HepG2 (cell line): ENCODE measurements at regions not wholly inside any gene's neighbourhood (a gene's known extent, or its start where the extent isn't known, plus 50 kb on each side); places are given as distances from the start of the nearest gene placed in this dataset.

Experiments used
- ATF3 ChIP-seq: sonication (generic); formaldehyde crosslinking; IDR thresholded peaks from 2 replicates; pipeline ENCODE4 v1.4.0; 2020; ENCODE audit warnings: missing genetic modification reagents
- EP300 ChIP-seq, 3 experiments: sonication (generic) in 1 of 3; formaldehyde crosslinking in 1 of 3; IDR thresholded peaks; 2 replicates each; pipeline versions ENCODE4 v1.5.1 to v1.6.1; 2011 to 2020; ENCODE audit warnings: low read depth in 2 of 3, low read length in 2 of 3, borderline replicate concordance in 1 of 3, improper control_type of control experiment in 1 of 3, mild to moderate bottlenecking in 1 of 3, missing genetic modification reagents in 1 of 3, moderate library complexity in 1 of 3
- EZH2 ChIP-seq: conservative IDR thresholded peaks from 2 replicates; pipeline ENCODE4 v1.6.1; 2012; ENCODE audit warnings: mild to moderate bottlenecking, low read depth, low read length, moderate library complexity
- JUNB ChIP-seq: sonication (generic); formaldehyde crosslinking; IDR thresholded peaks from 2 replicates; pipeline ENCODE4 v1.8.0; 2022; ENCODE audit warnings: missing genetic modification reagents, mild to moderate bottlenecking, borderline replicate concordance
- MAFK ChIP-seq, 2 experiments: IDR thresholded peaks in 1 of 2; conservative IDR thresholded peaks in 1 of 2; 2 replicates each; pipeline ENCODE4 v1.6.1; 2011; ENCODE audit warnings: improper control_type of control experiment in 2 of 2, low read length in 2 of 2
- MTA3 ChIP-seq: sonication (generic); formaldehyde crosslinking; IDR thresholded peaks from 2 replicates; pipeline ENCODE4 v1.4.0; 2020; ENCODE audit warnings: missing genetic modification reagents
- MZF1 ChIP-seq: sonication (generic); formaldehyde crosslinking; IDR thresholded peaks from 2 replicates; pipeline ENCODE4 v1.8.1; 2023; ENCODE audit warnings: mild to moderate bottlenecking, missing genetic modification reagents, borderline replicate concordance
- SMYD3 ChIP-seq: sonication (generic); formaldehyde crosslinking; IDR thresholded peaks from 2 replicates; pipeline ENCODE4 v1.8.1; 2023; ENCODE audit warnings: mild to moderate bottlenecking, missing genetic modification reagents
- SRSF1 ChIP-seq: fragments of 200-400 bp; formaldehyde crosslinking; optimal IDR thresholded peaks from 2 replicates; pipeline ENCODE3; 2017; ENCODE audit warnings: mild to moderate bottlenecking, low read depth, low read length, moderate library complexity
- TBL1XR1 ChIP-seq: fragments of 150-350 bp; IDR thresholded peaks from 2 replicates; pipeline ENCODE4 v1.6.1; 2014; ENCODE audit warnings: borderline replicate concordance, low read length; ENCODE audit not compliant: partially characterized antibody
- TCF7L2 ChIP-seq: IDR thresholded peaks from 2 replicates; pipeline ENCODE4 v1.6.1; 2011; ENCODE audit warnings: mild to moderate bottlenecking, low read depth, low read length, moderate library complexity
- ZBTB20 ChIP-seq: sonication (generic); formaldehyde crosslinking; IDR thresholded peaks from 2 replicates; pipeline ENCODE4 v1.8.1; 2023; ENCODE audit warnings: missing genetic modification reagents, low read depth, mild to moderate bottlenecking, borderline replicate concordance
- TF ChIP-seq, protein P1 (sequence below): sonication (generic); formaldehyde crosslinking; IDR thresholded peaks from 2 replicates; pipeline ENCODE4 v1.5.1; 2020; ENCODE audit warnings: mild to moderate bottlenecking, missing genetic modification reagents
- TF ChIP-seq, protein P2 (sequence below): sonication (generic); formaldehyde crosslinking; IDR thresholded peaks from 2 replicates; pipeline ENCODE4 v1.5.0; 2020; ENCODE audit warnings: mild to moderate bottlenecking, missing genetic modification reagents, moderate library complexity

DNA sequence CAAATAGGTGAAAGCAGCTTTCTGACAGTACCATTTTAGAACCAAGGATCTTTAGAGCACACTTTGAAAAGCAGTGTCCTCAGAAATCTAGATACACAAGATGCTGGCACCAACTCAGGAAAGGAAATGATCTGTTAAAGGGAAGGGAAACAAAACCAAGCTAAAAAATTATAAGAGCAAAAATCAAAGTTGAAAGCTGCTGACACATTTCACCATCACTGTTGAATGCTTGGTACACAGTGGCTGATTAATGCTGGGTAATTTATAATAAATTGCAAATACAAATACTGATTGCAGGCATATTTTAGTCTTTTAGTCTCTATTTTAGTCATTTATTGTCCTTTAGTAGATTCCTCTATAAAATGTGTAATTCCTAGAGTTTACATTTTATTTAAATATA, 1540.1 kb upstream of the PCDH10 start:
- TF ChIP-seq JUNB (CRISPR knock-in tag) (no peak), EZH2 (no peak), ZBTB20 (CRISPR knock-in tag) (no peak), TBL1XR1 (no peak), ATF3 (CRISPR knock-in tag) (no peak), TCF7L2 (no peak), MZF1 (no peak), MTA3 (CRISPR knock-in tag) (no peak), MAFK (conservative IDR thresholded peaks at IDR 0.05 in 1 of 2, IDR thresholded peaks at IDR 0.05 in 1 of 2; ENCODE audit: low read length in 2 of 2) (no peak), EP300 (IDR thresholded peaks at IDR 0.05; ENCODE audit: low read depth in 2 of 2, low read length in 2 of 2) (no peak), EP300 (CRISPR knock-in tag; IDR thresholded peaks at IDR 0.05; ENCODE audit: borderline replicate concordance) (no peak), SMYD3 (CRISPR knock-in tag) (no peak), SRSF1 (no peak)
- TF ChIP-seq, protein P1, sequence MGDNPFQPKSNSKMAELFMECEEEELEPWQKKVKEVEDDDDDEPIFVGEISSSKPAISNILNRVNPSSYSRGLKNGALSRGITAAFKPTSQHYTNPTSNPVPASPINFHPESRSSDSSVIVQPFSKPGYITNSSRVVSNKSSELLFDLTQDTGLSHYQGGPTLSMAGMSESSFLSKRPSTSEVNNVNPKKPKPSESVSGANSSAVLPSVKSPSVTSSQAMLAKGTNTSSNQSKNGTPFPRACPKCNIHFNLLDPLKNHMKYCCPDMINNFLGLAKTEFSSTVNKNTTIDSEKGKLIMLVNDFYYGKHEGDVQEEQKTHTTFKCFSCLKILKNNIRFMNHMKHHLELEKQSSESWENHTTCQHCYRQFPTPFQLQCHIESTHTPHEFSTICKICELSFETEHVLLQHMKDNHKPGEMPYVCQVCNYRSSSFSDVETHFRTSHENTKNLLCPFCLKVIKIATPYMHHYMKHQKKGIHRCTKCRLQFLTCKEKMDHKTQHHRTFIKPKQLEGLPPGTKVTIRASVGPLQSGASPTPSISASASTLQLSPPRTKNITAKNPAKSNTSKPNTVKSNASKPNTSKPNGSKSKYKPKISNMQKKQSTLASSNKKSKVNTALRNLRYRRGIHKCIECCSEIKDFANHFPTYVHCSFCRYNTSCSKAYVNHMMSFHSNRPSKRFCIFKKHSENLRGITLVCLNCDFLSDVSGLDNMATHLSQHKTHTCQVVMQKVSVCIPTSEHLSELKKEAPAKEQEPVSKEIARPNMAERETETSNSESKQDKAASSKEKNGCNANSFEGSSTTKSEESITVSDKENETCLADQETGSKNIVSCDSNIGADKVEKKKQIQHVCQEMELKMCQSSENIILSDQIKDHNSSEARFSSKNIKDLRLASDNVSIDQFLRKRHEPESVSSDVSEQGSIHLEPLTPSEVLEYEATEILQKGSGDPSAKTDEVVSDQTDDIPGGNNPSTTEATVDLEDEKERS (CRISPR knock-in tag): no peak
- TF ChIP-seq, protein P2, sequence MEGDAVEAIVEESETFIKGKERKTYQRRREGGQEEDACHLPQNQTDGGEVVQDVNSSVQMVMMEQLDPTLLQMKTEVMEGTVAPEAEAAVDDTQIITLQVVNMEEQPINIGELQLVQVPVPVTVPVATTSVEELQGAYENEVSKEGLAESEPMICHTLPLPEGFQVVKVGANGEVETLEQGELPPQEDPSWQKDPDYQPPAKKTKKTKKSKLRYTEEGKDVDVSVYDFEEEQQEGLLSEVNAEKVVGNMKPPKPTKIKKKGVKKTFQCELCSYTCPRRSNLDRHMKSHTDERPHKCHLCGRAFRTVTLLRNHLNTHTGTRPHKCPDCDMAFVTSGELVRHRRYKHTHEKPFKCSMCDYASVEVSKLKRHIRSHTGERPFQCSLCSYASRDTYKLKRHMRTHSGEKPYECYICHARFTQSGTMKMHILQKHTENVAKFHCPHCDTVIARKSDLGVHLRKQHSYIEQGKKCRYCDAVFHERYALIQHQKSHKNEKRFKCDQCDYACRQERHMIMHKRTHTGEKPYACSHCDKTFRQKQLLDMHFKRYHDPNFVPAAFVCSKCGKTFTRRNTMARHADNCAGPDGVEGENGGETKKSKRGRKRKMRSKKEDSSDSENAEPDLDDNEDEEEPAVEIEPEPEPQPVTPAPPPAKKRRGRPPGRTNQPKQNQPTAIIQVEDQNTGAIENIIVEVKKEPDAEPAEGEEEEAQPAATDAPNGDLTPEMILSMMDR (CRISPR knock-in tag): no peak
